HG03108 (cell line): ENCODE measurements at regions not wholly inside any gene's neighbourhood (a gene's known extent, or its start where the extent isn't known, plus 50 kb on each side); places are given as distances from the start of the nearest gene placed in this dataset.

Source experiments
- ATAC-seq: cut with Tn5 transposase; IDR thresholded peaks from one replicate; pipeline ENCODE4 v1.9.1; 2021; ENCODE audit warnings: moderate library complexity; ENCODE audit not compliant: unreplicated experiment

- no peak for ATAC-seq
These were observed 91.6 kb downstream of the HS1BP3 start for GRCh38 chr2:20559277-20559676.

- no peak for ATAC-seq
These were observed 90.9 kb downstream of the HS1BP3 start for GRCh38 chr2:20560011-20560410.

- ATAC-seq = no peak
These were observed 89.8 kb downstream of the HS1BP3 start for GRCh38 chr2:20560891-20561636.

GRCh38 chr2:20561637-20562454 is 89.1 kb downstream of the HS1BP3 start:
- ATAC-seq = no peak

- no peak for ATAC-seq
These were observed 88.2 kb downstream of the HS1BP3 start for GRCh38 chr2:20562540-20563225.

GRCh38 chr2:20563251-20563650 is 87.6 kb downstream of the HS1BP3 start:
- ATAC-seq = no peak

- ATAC-seq = no peak
These were observed 87.1 kb downstream of the HS1BP3 start for GRCh38 chr2:20563833-20564232.

- no peak for ATAC-seq
These were observed 85.7 kb downstream of the HS1BP3 start for GRCh38 chr2:20565101-20565622.

GRCh38 chr2:20565623-20566236 is 85.2 kb downstream of the HS1BP3 start:
- no peak for ATAC-seq

- ATAC-seq = no peak
These were observed 84.6 kb downstream of the HS1BP3 start for GRCh38 chr2:20566331-20566730.

- no peak for ATAC-seq
These were observed 83.6 kb downstream of the HS1BP3 start for GRCh38 chr2:20567159-20567925.
